HG03135 (cell line): ENCODE measurements at regions not wholly inside any gene's neighbourhood (a gene's known extent, or its start where the extent isn't known, plus 50 kb on each side); places are given as distances from the start of the nearest gene placed in this dataset.
"Not testable (repeated sequence)": the region's sequence is repeated elsewhere in the genome, so short reads cannot be mapped to it uniquely, and the experiment has no call there.

Experiments used
- ATAC-seq: cut with Tn5 transposase; IDR thresholded peaks from one replicate; pipeline ENCODE4 v1.9.1; 2021; ENCODE audit warnings: mild to moderate bottlenecking, moderate library complexity; ENCODE audit not compliant: unreplicated experiment

DNA sequence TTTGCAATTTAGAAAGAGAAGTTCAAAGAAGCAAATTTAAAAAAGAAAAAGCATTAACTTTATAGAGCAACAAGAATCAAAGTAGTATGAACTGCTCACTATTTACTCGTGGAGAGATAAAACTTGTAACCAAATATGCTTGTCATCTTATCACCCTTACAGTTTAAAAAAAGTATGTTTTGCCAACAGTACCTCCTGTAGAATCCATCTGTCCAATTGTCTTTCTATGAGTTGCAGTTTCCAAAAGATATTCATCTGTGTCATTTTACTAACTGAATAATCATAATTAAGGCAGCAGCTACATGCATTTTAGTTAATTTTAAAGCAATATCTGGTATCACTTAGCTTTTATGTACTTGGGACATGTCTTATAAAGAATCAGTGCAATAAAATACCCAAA, 1112.3 kb downstream of the DSC3 start:
- no peak for ATAC-seq

DNA sequence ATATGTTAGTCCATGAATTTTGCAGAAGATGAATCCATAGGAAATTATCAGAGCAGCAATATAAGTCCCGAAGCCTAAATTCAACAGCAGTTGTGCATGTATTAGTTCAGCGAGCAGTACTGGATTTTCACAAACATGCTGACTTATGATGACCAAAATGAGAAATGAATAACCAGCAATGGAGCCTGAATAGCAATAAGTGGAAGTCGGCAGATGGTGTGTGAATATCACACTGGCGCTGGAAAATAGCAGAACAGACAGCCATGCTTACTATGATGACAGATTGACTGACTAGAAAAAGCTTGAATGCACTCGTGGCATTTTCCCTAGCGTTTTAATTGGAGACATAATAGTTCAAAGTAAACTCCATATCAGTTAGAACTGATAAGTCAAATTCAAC, 1114.5 kb downstream of the DSC3 start:
- ATAC-seq = no peak

DNA sequence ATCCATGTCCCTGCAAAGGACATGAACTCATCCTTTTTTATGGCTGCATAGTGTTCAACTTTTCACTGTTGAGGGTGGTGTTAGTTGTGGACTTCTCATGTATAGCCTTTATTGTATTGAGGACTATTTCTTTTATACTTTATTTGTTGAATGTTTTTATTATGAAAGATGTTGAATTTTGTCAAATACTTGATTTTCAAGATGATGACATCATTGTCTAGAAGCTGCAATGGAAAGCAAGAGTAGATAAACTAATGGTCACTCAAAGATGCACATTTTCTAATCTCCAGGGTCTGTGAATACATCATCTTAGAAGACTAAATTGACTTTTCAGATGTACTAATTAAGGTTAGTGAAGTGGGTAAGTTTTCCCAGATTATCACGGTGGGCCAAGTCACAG, 1117.0 kb downstream of the DSC3 start:
- ATAC-seq = no peak

DNA sequence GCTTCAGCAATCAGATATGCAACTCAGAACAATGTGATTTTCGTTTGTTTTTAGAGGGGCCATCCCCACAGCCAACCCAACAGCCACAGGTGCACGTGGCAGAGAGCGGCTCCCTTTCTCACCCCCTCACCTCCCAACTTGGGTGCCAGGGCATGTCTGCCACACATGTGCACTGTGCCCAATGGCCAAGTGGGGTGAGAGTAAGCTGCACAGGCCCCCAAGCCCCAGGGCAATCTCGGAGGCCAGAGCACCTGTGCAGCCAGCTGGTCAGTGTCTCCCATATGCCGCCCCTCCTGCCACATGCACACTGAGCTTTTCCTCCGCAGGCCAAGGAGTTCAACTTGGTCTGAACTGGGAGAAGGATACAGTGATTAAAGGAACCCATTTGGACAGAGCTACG, 1130.2 kb downstream of the DSC3 start:
- no peak for ATAC-seq

DNA sequence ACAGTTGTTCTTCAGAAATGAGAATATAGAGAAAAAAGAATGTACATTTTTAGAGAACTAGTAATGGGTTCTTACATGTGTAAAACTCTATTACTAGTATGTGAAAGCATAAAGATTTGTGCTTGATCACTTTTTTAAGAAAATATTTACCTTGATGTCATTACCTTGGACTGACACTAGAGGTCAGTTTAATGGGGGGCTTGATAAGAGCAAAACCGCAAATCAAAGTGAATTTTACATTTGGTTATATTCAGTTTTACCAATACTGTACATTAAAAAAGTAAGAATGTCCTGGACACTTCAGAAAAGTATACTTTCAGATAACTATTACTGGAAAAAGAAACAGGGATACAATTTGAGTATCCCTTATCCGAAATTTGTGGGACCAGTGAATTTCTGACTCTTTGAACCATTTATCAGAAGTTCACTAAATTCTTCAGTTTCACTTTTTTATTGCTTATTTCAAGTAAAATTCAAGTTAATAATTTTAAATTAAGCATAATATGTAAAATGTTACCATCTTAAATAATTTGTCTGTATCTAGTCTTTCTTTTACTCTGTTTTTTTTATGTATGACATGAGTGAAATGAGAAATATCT, 1149.5 kb downstream of the DSC3 start:
- no peak for ATAC-seq

DNA sequence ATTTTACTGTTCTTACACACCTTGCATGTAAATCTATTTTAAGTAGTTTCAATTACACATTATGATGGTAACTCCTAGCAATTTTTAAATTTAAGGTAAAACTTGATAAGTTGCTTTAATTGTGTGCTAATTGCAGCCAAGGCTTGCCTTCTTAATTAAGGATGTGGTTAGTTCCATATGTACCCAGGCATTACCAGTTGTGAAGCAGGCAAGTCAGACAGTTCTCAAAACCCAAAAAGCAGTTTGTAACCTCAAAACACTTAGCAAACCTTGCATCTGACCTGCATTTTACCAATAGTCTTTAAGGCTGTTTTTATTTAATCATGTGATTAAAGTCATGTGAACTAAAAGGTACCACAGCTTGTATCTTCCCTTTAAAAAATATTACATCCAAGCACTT, 1159.4 kb downstream of the DSC3 start:
- ATAC-seq = no peak

DNA sequence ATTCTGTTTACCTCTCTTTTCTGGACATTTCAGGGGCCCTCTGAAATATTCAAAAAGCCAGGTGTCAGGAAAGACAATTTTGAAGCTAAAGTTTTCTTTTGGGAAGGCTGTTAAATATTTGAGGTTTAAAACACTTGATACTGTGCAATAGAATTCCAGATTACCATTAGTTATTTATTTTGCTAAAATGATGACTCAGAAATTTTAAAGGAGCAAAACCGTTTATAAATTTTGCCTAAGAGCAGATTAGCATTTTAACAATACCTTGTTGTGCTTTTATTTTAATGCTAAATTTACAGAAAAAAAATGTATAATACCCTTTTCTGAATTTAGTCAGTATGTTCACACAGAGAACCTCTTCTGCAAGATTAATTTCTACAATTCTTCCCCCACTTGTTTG, 1159.9 kb downstream of the DSC3 start:
- no peak for ATAC-seq

DNA sequence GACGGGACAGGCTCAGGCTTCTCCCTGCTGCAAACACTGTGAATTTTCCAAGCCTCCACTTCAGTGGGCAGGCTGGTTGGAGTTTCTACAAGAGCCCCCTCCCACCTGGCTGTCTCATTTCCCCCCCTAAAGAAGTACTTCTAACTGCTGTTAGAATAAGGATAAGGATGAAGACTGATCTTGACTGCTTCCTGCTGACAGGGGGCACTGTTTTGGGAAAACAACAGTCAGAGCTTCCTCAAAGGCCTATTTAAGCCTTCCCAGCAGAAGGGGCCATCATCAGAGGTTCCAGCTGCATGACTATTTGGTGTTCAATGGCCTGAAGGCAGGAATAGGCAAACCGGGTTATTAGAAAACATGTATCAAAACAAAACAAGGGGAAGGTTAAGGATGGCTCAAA, 1162.8 kb downstream of the DSC3 start:
- no peak for ATAC-seq

DNA sequence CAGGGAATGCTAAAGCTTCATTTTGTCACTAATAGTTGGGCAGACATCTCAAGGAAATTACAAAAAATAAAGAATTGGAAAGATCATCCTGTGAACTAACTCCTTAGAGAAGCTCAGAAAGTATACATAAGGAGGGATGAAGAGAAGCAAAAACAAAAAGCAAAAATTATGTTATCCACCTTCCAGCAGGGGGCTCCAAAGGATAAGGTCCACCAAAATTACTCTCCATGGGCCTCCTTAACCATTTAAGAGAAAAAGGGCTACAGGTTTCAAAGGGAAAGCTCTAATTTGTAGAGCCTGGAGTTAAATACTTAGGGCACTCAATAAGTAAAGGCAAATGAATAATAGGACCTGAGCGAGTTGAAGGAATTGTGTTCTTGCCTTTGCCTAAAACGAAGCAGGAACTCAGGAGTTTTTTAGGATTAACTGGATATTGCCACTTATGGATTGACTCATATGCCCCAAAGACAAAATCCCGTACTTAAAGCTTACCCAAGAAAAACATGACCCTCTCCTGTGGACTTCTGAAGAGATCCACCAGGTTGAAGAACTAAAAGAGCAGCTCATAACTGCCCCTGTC, 1167.9 kb downstream of the DSC3 start:
- no peak for ATAC-seq

DNA sequence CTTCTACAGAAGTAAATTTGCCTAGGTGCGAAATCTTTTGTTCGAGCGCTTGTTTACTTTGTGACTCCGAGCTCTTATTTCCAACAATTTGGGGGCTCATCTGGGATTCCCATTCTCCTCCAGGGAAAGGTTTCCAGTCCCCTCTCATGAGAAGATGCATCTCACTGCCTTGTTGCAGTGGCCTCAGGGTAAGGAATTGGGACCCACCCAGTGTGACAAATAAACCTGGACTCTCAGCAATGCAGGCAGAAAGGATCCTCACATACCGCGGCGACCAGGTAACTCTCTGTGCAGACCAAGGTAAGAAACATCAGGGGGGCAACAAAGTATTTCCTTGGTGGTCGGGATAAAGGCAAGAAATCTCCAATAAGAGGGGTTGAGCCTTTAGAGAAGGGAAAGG, 1169.3 kb downstream of the DSC3 start:
- ATAC-seq = no peak

DNA sequence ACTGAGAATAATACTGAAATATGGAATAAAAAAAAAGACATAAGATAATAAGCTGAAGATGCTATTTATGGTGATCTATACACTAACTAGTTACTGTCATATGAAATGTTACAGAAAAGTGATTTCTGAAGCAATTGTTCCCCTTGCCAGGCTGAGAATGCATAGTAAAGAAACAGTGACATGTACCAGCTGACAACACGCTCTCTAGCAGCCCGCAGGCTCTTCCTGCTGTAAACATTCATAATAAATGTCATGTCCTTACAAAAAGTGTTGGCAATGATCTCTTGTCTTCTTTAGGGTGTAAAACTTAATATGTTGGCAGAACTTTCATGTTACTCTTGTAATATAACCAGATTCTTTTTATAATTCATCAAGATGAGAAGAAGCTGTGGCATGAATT, 1171.3 kb downstream of the DSC3 start:
- no peak for ATAC-seq

DNA sequence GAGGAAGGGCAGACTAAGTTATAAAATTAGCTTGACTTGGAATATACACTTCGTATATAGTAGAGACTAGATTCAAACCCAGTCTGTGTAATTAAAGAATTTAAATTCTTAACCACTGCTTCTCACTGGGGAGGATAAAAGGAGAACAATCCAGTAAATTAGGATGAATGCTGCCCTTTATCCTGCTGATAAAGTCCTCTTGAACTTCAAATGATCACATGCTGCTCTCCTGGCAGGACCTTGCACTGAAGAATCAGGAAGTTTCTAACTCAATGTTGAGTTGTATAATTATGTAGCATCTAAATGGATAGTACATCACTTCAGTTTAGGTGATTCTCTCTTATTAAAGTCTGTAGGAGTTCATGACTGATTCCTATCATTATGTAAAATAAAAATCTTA, 1179.7 kb downstream of the DSC3 start:
- ATAC-seq = no peak

DNA sequence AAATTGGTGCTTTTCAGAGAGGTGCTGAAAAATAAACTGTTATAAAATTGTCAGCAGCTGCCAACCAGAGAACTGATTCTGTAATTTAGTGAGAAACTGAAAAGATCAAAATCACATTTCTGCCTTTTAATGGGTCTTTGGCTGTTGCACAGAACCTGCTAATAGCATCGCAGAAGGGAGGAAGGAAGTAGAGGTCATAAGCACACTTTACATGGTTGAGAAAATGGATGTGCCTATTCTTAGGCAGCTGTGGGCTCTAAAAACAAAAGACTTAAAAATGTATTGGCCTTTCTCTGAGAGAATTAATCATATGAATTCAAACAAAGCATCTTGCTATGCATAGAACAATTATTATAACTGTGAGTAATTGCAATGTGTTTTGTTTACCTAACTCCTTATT, 1186.9 kb downstream of the DSC3 start:
- no peak for ATAC-seq

DNA sequence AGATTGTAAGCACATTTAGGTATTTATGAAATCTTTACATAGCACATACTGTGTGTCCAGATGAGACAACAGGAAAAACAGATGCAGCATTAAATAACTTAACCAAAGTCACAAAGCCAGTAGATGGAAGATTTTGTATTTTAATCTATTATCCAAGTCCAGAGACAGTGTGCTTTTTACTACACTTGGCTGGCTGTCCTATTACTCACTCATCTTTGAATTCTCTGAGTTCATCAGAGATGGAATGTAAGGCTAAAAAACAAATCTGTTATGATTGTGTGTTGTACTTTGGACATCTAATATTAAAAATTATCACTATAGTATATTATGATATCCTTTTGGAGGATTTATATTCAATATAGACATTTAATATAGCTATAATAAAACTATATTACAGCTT, 1189.4 kb downstream of the DSC3 start:
- no peak for ATAC-seq

DNA sequence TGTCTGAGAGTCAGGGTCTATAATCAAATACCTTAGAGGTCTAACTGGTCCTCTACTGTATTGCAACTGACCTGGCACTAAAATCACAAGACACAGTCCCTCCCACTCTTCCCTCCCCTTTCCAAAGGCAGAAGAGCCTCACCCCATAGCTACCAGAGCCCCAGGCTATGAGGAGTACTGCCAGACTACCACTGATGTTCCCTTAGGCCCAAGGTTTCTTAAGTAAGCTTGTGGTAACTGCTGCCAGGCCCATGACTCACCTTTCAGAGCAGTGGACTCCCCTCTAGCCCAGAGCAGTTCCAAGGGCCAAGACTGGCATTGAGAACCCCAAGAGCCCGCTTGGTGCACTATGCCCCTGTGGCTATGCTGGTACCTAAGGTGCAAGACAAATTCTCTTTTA, 1193.4 kb downstream of the DSC3 start:
- no peak for ATAC-seq

DNA sequence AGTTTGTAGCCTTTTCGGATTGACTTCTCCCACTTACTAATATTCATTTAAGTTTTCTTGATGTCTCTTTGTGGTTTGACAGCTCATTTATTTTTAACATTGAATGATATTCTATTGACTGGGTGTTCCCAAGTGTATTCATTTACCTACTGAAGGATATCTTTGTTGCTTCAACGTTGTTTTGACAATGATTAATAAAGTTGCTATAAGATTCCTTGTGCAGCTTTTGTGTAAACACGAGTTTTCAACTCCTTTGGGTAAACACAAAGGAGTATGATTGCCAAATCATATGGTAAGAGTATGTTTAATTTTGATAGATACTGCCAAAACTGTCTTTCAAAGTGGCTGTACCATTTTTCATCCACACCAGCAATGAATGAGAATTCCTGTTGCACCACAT, 1200.9 kb downstream of the DSC3 start:
- ATAC-seq = no peak

DNA sequence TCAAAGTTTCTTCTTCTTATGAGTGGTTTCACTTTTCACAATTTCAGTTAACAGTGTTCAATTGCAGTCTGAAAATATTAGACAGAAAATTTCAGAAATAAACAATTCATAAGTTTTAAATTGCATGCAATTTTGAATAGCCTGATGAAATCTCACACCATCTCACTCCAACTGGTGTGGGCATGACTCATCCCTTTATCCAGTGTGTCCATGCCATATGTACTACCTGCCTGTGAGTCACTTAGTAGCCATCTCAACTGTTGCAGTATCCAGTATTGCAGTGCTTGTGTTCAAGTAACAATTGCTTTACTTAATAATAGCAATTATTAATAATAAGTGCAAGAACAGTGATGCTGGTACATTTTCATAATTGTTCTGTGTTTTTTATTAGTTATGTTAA, 1202.5 kb downstream of the DSC3 start:
- no peak for ATAC-seq

DNA sequence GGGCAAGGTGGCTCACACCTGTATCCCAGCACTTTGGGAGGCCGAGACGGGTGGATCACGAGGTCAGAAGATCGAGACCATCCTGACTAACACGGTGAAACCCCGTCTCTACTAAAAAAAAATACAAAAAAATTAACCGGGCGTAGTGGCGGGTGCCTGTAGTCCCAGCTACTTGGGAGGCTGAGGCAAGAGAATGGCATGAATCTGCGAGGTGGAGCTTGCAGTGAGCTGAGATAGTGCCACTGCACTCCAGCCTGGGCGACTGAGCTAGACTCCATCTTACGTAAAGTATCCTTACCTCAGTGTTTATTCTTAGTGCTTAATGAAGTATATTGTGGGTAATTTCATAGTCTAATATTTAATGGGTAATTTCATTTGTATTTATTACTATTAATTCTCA, 1203.6 kb downstream of the DSC3 start:
- ATAC-seq = not testable (repeated sequence)

DNA sequence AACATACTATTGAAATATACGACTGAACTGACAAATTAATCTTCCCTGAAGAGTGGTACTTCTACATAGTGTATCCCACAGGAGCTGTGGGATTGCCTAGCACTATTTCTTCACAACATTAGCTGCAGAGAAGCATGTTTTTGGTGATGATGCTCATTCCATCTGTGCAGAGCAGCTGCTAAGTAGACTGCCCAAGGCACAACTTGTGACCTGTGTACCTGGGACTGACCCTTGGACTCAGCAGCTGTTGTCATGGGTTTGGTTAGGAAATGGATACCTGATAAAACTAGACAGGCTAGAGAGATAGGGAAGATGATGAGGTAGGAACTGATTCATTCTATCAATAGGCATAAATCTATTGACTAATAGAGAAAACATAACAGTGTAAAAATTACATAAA, 1204.0 kb downstream of the DSC3 start:
- ATAC-seq = no peak

DNA sequence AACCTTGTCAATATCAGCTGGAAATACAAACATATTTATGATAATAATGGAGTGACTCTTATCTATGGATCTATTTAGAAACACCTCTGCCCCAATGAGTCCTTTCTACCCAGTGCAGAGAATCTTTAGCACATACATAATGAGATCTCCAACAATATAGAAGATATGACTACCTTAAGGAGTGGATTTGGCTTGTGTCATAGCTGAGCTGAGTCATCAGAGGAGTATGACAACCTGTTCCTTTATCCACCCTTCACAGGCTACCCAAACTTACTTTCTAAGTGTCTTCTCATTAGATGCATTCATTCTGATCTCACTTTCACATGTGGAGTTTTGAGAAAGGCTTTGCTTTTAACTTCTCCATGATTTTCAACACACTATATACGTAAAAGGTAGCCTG, 1218.9 kb downstream of the DSC3 start:
- no peak for ATAC-seq

DNA sequence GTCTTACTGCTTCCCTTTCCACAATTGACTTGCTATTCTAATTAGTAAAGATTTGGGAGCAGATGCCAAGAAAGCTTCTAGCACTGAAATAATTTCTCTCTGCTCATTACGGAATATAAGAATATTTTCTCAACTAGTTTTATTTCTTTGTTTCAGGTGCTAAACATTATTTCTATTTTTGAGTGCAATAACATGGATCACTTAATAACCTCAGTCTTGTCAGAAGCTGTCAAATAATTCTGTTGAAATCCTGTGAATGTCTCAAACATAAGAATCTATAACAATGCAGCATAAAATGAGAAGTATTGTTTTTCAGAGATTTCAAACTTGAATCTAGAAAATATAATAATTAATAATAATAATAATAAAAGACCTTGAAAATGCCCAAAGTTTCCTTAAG, 1221.0 kb downstream of the DSC3 start:
- ATAC-seq = no peak

DNA sequence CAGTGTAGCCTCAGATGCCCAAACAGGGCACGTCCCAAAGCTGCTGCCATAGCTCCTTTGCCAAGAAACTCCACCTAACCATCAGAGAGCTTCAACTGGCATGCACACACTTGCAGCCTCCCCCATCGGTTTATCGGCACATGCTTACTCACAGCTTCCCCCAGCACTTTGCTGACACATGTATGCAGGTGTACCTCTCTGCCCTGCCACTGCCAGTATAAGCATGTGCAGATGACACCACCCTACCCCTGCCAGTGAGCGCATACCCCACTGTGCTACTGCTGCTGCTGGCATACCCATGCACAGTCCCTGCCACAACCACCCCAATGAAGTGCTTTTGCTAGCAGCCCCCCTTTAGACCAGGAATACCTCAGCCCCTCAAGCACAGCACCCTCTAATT, 1231.0 kb downstream of the DSC3 start:
- no peak for ATAC-seq

DNA sequence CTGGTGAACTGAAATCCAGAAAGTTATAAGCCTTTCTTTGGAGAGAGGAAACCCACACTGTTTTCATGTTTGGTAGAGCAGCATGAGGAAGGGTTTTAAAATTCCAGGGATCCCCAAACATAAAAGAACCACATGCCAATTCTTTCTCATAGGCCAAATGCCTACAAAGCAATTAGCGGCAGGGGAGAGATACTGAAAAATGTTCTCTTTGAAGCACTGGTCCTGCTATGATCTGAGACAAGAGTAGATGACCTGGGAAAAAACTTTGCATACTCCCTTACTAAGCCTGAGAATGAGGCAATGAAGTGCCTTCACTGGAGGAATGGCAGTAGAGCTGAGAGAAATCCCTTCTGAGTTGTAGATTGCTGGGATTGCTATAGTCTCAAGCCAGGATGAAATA, 1261.7 kb downstream of the DSC3 start:
- no peak for ATAC-seq
